ENCODE measurements at regions not wholly inside any gene's neighbourhood (a gene's known extent, or its start where the extent isn't known, plus 50 kb on each side); places are given as distances from the start of the nearest gene placed in this dataset.
"Not testable (repeated sequence)": the region's sequence is repeated elsewhere in the genome, so short reads cannot be mapped to it uniquely, and the experiment has no call there.

- no peak for TF ChIP-seq CTCF (IDR thresholded peaks at IDR 0.05; ENCODE audit: partially characterized antibody, unreplicated experiment)
Observed at GRCh38 chr12:34406228-34406995, 384.1 kb downstream of the ALG10 start.

GRCh38 chr12:34406996-34407300 lies 384.7 kb downstream of the ALG10 start:
- no peak for TF ChIP-seq CTCF (IDR thresholded peaks at IDR 0.05; ENCODE audit: partially characterized antibody, unreplicated experiment)
- Mint-ChIP-seq H3K36me3 (ENCODE audit: unreplicated experiment) (no peaks in the 10 kb centered on the region), H3K27ac (ENCODE audit: unreplicated experiment) (no peak overlapping the region), H3K4me3 (ENCODE audit: unreplicated experiment) (no peak overlapping the region), H3K9me3 (ENCODE audit: unreplicated experiment) (peaks cover 13% of the 10 kb centered on the region), H3K4me1 (ENCODE audit: low read depth, unreplicated experiment) (no peaks in the 10 kb centered on the region), H3K27me3 (ENCODE audit: unreplicated experiment) (no peaks in the 10 kb centered on the region)
- peak; percentile 1 for DNase-seq

More at GRCh38 chr12:34406228-34406995, 384.1 kb downstream of the ALG10 start:
- no peaks in the 10 kb centered on the region for H3K27me3 Mint-ChIP-seq (ENCODE audit: unreplicated experiment)
- no peaks in the 10 kb centered on the region for H3K4me1 Mint-ChIP-seq (ENCODE audit: low read depth, unreplicated experiment)
- peak; percentile 3 for DNase-seq
- H3K27ac Mint-ChIP-seq (ENCODE audit: unreplicated experiment): no peak overlapping the region
- H3K36me3 Mint-ChIP-seq (ENCODE audit: unreplicated experiment): no peaks in the 10 kb centered on the region
- H3K9me3 Mint-ChIP-seq (ENCODE audit: unreplicated experiment): peaks cover 13% of the 10 kb centered on the region
- no peak overlapping the region for H3K4me3 Mint-ChIP-seq (ENCODE audit: unreplicated experiment)

GRCh38 chr12:34407813-34408212 lies 385.5 kb downstream of the ALG10 start:
- H3K36me3 Mint-ChIP-seq (ENCODE audit: unreplicated experiment): no peaks in the 10 kb centered on the region
- H3K4me1 Mint-ChIP-seq (ENCODE audit: low read depth, unreplicated experiment): no peaks in the 10 kb centered on the region
- H3K27ac Mint-ChIP-seq (ENCODE audit: unreplicated experiment): no peak overlapping the region
- H3K27me3 Mint-ChIP-seq (ENCODE audit: unreplicated experiment): no peaks in the 10 kb centered on the region
- no peak overlapping the region for H3K4me3 Mint-ChIP-seq (ENCODE audit: unreplicated experiment)
- H3K9me3 Mint-ChIP-seq (ENCODE audit: unreplicated experiment): peaks cover 13% of the 10 kb centered on the region
- TF ChIP-seq CTCF (IDR thresholded peaks at IDR 0.05; ENCODE audit: partially characterized antibody, unreplicated experiment): no peak
- DNase-seq: no peak

- DNase-seq: not testable (repeated sequence)
Observed at GRCh38 chr12:34431509-34431908, 409.2 kb downstream of the ALG10 start.

More at GRCh38 chr12:34431509-34431908, 409.2 kb downstream of the ALG10 start:
- not testable (repeated sequence) for H3K4me1 Mint-ChIP-seq (ENCODE audit: low read depth, unreplicated experiment); H3K27ac Mint-ChIP-seq (ENCODE audit: unreplicated experiment); H3K9me3 Mint-ChIP-seq (ENCODE audit: unreplicated experiment); H3K4me3 Mint-ChIP-seq (ENCODE audit: unreplicated experiment); H3K27me3 Mint-ChIP-seq (ENCODE audit: unreplicated experiment)
- H3K36me3 Mint-ChIP-seq (ENCODE audit: unreplicated experiment): peaks cover 14% of the 10 kb centered on the region
